GM12891 (cell line): ENCODE measurements at regions not wholly inside any gene's neighbourhood (a gene's known extent, or its start where the extent isn't known, plus 50 kb on each side); places are given as distances from the start of the nearest gene placed in this dataset.

Source experiments
- PAX5 ChIP-seq: IDR thresholded peaks from 2 replicates; pipeline ENCODE4 v1.6.1; 2011; ENCODE audit warnings: low read length, moderate library complexity, mild to moderate bottlenecking; ENCODE audit not compliant: insufficient read depth, severe bottlenecking
- POLR2A ChIP-seq: IDR thresholded peaks from 2 replicates; pipeline ENCODE4 v1.6.1; 2011; ENCODE audit warnings: low read depth, low read length, control low read depth
- POLR2AphosphoS5 ChIP-seq: IDR thresholded peaks from 2 replicates; pipeline ENCODE4 v1.6.1; 2011; ENCODE audit warnings: low read depth, low read length, control low read depth
- POU2F2 ChIP-seq: IDR thresholded peaks from 2 replicates; pipeline ENCODE4 v1.6.1; 2011; ENCODE audit warnings: low read depth, mild to moderate bottlenecking, control low read depth, low read length, moderate library complexity
- SPI1 ChIP-seq: IDR thresholded peaks from 2 replicates; pipeline ENCODE4 v1.6.1; 2011; ENCODE audit warnings: low read depth, low read length, control low read depth
- TAF1 ChIP-seq: IDR thresholded peaks from 2 replicates; pipeline ENCODE4 v1.6.1; 2011; ENCODE audit warnings: low read depth, low read length, control low read depth

DNA sequence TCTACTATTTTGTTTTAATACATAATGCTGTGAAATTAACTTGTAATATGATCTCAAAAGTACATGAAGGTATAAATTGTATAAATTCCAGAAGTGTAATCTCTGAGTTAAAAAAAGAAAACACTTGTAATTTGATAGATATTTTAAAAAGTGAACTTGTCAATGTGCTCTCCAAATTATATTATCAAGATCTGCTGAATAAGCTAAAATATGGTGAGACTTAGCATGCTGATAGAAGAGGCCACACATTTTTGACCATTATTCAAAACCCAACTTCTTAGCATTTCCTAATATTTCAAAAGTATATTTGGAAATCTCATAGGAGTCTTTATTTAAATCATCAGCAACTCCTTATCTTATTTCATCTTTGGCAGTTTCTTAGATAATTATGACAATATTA is 657.1 kb upstream of the BOD1L1 start:
- TF ChIP-seq POLR2A (no peak), POLR2AphosphoS5 (no peak), SPI1 (no peak), PAX5 (no peak), TAF1 (no peak), POU2F2 (no peak)
